ENCODE measurements at regions not wholly inside any gene's neighbourhood (a gene's known extent, or its start where the extent isn't known, plus 50 kb on each side); places are given as distances from the start of the nearest gene placed in this dataset.

- no peak for TF ChIP-seq CTCF (IDR thresholded peaks at IDR 0.05; ENCODE audit: insufficient read depth, low read length, poor library complexity, severe bottlenecking)
- no peak for DNase-seq (ENCODE audit: low read depth)
- no peaks in the 10 kb centered on the region for H3K36me3 ChIP-seq (ENCODE audit: control insufficient read depth, insufficient read depth, low read length)
- no peaks in the 10 kb centered on the region for H3K27me3 ChIP-seq (ENCODE audit: control insufficient read depth, insufficient read depth, low read length)
- H3K4me3 ChIP-seq (ENCODE audit: low read depth, low read length): no peak overlapping the region
Measured at GRCh38 chr12:24535334-24536069, 413.4 kb downstream of the BCAT1 start.

- H3K27me3 ChIP-seq (ENCODE audit: control insufficient read depth, insufficient read depth, low read length): no peaks in the 10 kb centered on the region
- no peak for DNase-seq (ENCODE audit: low read depth)
- TF ChIP-seq CTCF (IDR thresholded peaks at IDR 0.05; ENCODE audit: insufficient read depth, low read length, poor library complexity, severe bottlenecking): no peak
- H3K36me3 ChIP-seq (ENCODE audit: control insufficient read depth, insufficient read depth, low read length): no peaks in the 10 kb centered on the region
- no peak overlapping the region for H3K4me3 ChIP-seq (ENCODE audit: low read depth, low read length)
Measured at GRCh38 chr12:24534622-24535021, 414.3 kb downstream of the BCAT1 start.

GRCh38 chr12:24533716-24534352 lies 415.1 kb downstream of the BCAT1 start:
- Histone ChIP-seq H3K36me3 (ENCODE audit: control insufficient read depth, insufficient read depth, low read length) (no peaks in the 10 kb centered on the region), H3K4me3 (ENCODE audit: low read depth, low read length) (no peak overlapping the region), H3K27me3 (ENCODE audit: control insufficient read depth, insufficient read depth, low read length) (no peaks in the 10 kb centered on the region)
- no peak for TF ChIP-seq CTCF (IDR thresholded peaks at IDR 0.05; ENCODE audit: insufficient read depth, low read length, poor library complexity, severe bottlenecking)
- DNase-seq (ENCODE audit: low read depth): no peak

- Histone ChIP-seq H3K27me3 (ENCODE audit: control insufficient read depth, insufficient read depth, low read length) (no peaks in the 10 kb centered on the region), H3K36me3 (ENCODE audit: control insufficient read depth, insufficient read depth, low read length) (no peaks in the 10 kb centered on the region), H3K4me3 (ENCODE audit: low read depth, low read length) (no peak overlapping the region)
- TF ChIP-seq CTCF (IDR thresholded peaks at IDR 0.05; ENCODE audit: insufficient read depth, low read length, poor library complexity, severe bottlenecking): no peak
- no peak for DNase-seq (ENCODE audit: low read depth)
Measured at GRCh38 chr12:24530689-24531088, 418.2 kb downstream of the BCAT1 start.

DNA sequence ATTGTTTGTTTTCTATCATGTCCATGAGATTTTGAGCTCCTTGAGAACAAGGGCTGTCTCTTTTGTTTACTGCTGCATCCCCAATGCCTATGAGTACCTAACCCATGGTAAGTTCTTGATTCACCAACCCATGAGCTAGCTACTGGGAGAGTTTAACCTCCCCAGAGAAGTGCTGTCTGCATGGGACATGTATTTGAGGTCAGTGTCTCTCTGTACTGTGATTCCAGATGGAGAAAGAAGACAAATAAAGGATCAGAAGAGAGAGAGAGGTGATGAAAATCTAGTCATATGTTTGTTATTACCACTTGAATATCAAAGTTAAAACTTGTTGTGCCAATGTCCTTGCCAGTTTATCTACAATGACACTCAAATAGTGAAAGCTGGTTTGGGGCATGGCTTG lies 421.8 kb downstream of the BCAT1 start:
- no peak for TF ChIP-seq CTCF (IDR thresholded peaks at IDR 0.05; ENCODE audit: insufficient read depth, low read length, poor library complexity, severe bottlenecking)
- no peak for DNase-seq (ENCODE audit: low read depth)
- H3K4me3 ChIP-seq (ENCODE audit: low read depth, low read length): no peak overlapping the region
- H3K27me3 ChIP-seq (ENCODE audit: control insufficient read depth, insufficient read depth, low read length): no peaks in the 10 kb centered on the region
- H3K36me3 ChIP-seq (ENCODE audit: control insufficient read depth, insufficient read depth, low read length): no peaks in the 10 kb centered on the region

All from kidney epithelial cell (primary cell).